Naive thymus-derived CD4-positive, alpha-beta T cell (primary cell): ENCODE measurements at regions not wholly inside any gene's neighbourhood (a gene's known extent, or its start where the extent isn't known, plus 50 kb on each side); places are given as distances from the start of the nearest gene placed in this dataset.
A peak's percentile ranks its signal among the peaks of the same experiment; 100 is the strongest.

ENCODE experiments used
- ATAC-seq: fragments of 150-1000 bp; cut with Tn5 transposase; 2 replicates; pipeline ENCODE4 v1.10.0; 2021; ENCODE audit warnings: mild to moderate bottlenecking, moderate library complexity
- CTCF ChIA-PET: fragments of 350-600 bp; sonication (Branson Sonifier 250); formaldehyde crosslinking; loops from one replicate; lab custom pipeline; 2021; ENCODE audit warnings: antibody characterized with exemption; lab: Charles Lee
- POLR2A ChIA-PET: fragments of 350-600 bp; sonication (Branson Sonifier 250); formaldehyde crosslinking; loops from one replicate; lab custom pipeline; 2021; ENCODE audit warnings: antibody characterized with exemption, inconsistent platforms; lab: Charles Lee
- DNase-seq, 9 donors: peaks; one replicate each; pipeline versions ENCODE4 v3.0.0 to v3.0.0-alpha.2; 2020 to 2022; ENCODE audit warnings: mixed read lengths in 1 of 9
- H3K27ac ChIP-seq: one replicate; pipeline ENCODE4 v1.7.0; 2013; ENCODE audit warnings: mild to moderate bottlenecking, low read depth, low read length, moderate library complexity
- H3K27me3 ChIP-seq, 2 donors: one replicate each; pipeline ENCODE4 v1.7.0; 2013; ENCODE audit warnings: low read length in 2 of 2, mild to moderate bottlenecking in 2 of 2, moderate library complexity in 2 of 2; ENCODE audit not compliant: control insufficient read depth in 2 of 2, insufficient read depth in 2 of 2
- H3K36me3 ChIP-seq, 3 experiments: 1 replicate in 2 of 3; 2 replicates in 1 of 3; pipeline ENCODE4 v1.7.0; 2013; ENCODE audit warnings: low read length in 3 of 3, mild to moderate bottlenecking in 3 of 3, moderate library complexity in 1 of 3; ENCODE audit not compliant: insufficient read depth in 3 of 3, control insufficient read depth in 2 of 3
- H3K4me1 ChIP-seq, 2 donors: one replicate each; pipeline ENCODE4 v1.7.0; 2013; ENCODE audit warnings: low read length in 2 of 2, mild to moderate bottlenecking in 2 of 2, moderate library complexity in 1 of 2; ENCODE audit not compliant: control insufficient read depth in 2 of 2, insufficient read depth in 2 of 2
- H3K4me3 ChIP-seq: 2 replicates; pipeline ENCODE4 v1.7.0; 2013; ENCODE audit warnings: mild to moderate bottlenecking, low read length
- H3K9me3 ChIP-seq, 3 experiments: 1 replicate in 2 of 3; 2 replicates in 1 of 3; pipeline ENCODE4 v1.7.0; 2013; ENCODE audit warnings: low read length in 3 of 3; ENCODE audit not compliant: control insufficient read depth in 2 of 3
- H3K27ac Mint-ChIP-seq, 9 donors: one replicate each; pipeline ENCODE4 v1.8.0; 2020 to 2022; ENCODE audit warnings: mixed read lengths in 9 of 9, mild to moderate bottlenecking in 8 of 9, moderate library complexity in 5 of 9, inconsistent platforms in 2 of 9
- H3K27me3 Mint-ChIP-seq, 5 donors: one replicate each; pipeline ENCODE4 v1.8.0; 2021 to 2022; ENCODE audit warnings: mixed read lengths in 5 of 5, mild to moderate bottlenecking in 1 of 5
- H3K36me3 Mint-ChIP-seq, 5 donors: one replicate each; pipeline ENCODE4 v1.8.0; 2020 to 2022; ENCODE audit warnings: mixed read lengths in 5 of 5, mild to moderate bottlenecking in 3 of 5, inconsistent platforms in 1 of 5
- H3K4me1 Mint-ChIP-seq, 7 donors: one replicate each; pipeline ENCODE4 v1.8.0; 2020 to 2022; ENCODE audit warnings: mixed read lengths in 7 of 7, mild to moderate bottlenecking in 3 of 7, inconsistent platforms in 1 of 7
- H3K4me3 Mint-ChIP-seq, 10 donors: one replicate each; pipeline ENCODE4 v1.8.0; 2020 to 2022; ENCODE audit warnings: mild to moderate bottlenecking in 10 of 10, mixed read lengths in 10 of 10, moderate library complexity in 6 of 10, inconsistent platforms in 2 of 10
- H3K9me3 Mint-ChIP-seq, 11 donors: one replicate each; pipeline ENCODE4 v1.8.0; 2020 to 2022; ENCODE audit warnings: mixed read lengths in 11 of 11, mild to moderate bottlenecking in 4 of 11, inconsistent platforms in 1 of 11, moderate library complexity in 1 of 11
- intact Hi-C, 2 donors: fragments of 100-400 bp; cut with micrococcal nuclease; formaldehyde crosslinking; loops; one replicate each; pipeline ENCODE4 v1.15.1; 2023

- intact Hi-C loops: loop anchor here in 1 of 2 donors (5.0 kb wide), 1 partner anchor 64 kb away; no protein-coding TSS in a partner anchor
- no peak for ATAC-seq
- peak overlapping the region in 1 of 9 donors; percentile 55 for H3K27ac Mint-ChIP-seq
These were observed 106.4 kb downstream of the BRD1 start for GRCh38 chr22:49721211-49721763.

GRCh38 chr22:49720279-49720959 is 107.3 kb downstream of the BRD1 start:
- no peaks in the 10 kb centered on the region for H3K9me3 ChIP-seq
- H3K27ac ChIP-seq: no peak overlapping the region
- H3K36me3 ChIP-seq: no peaks in the 10 kb centered on the region
- Mint-ChIP-seq H3K4me3 (no peak overlapping the region), H3K27me3 (peaks cover 0 to 10% (median 0%) of the 10 kb centered on the region in 5 donors), H3K4me1 (peaks cover 3 to 27% (median 17%) of the 10 kb centered on the region in 7 donors), H3K27ac (peak overlapping the region in 1 of 9 donors; percentile 22), H3K36me3 (no peaks in the 10 kb centered on the region), H3K9me3 (no peaks in the 10 kb centered on the region)
- DNase-seq (no peak), ATAC-seq (no peak)
- intact Hi-C loops: loop anchor here in 1 of 2 donors (5.0 kb wide), 1 partner anchor 63 kb away; no protein-coding TSS in a partner anchor
- H3K27me3 ChIP-seq: no peaks in the 10 kb centered on the region
- ChIA-PET POLR2A (no interaction called here), CTCF (interaction anchor here (0.5 kb wide), 1 partner anchor 161 kb away, joined by 3 read pairs; no protein-coding TSS in a partner anchor)
- H3K4me3 ChIP-seq: no peak overlapping the region
- H3K4me1 ChIP-seq: peaks cover 5 to 10% of the 10 kb centered on the region in 2 donors

More at GRCh38 chr22:49721211-49721763, 106.4 kb downstream of the BRD1 start:
- H3K4me3 ChIP-seq: no peak overlapping the region
- peaks cover 3 to 28% (median 17%) of the 10 kb centered on the region in 7 donors for H3K4me1 Mint-ChIP-seq
- no peaks in the 10 kb centered on the region for H3K9me3 ChIP-seq
- H3K27me3 Mint-ChIP-seq: peaks cover 0 to 14% (median 0%) of the 10 kb centered on the region in 5 donors
- no peaks in the 10 kb centered on the region for H3K36me3 Mint-ChIP-seq
- H3K4me1 ChIP-seq: peaks cover 5 to 10% of the 10 kb centered on the region in 2 donors
- H3K36me3 ChIP-seq: no peaks in the 10 kb centered on the region
- H3K27ac ChIP-seq: no peak overlapping the region
- ChIA-PET CTCF (no interaction called here), POLR2A (no interaction called here)
- no peak for DNase-seq
- H3K9me3 Mint-ChIP-seq: no peaks in the 10 kb centered on the region
- no peaks in the 10 kb centered on the region for H3K27me3 ChIP-seq
- peak overlapping the region in 1 of 10 donors; percentile 48 for H3K4me3 Mint-ChIP-seq

- H3K27ac Mint-ChIP-seq: peak overlapping the region in 1 of 9 donors; percentile 18
- intact Hi-C loops: no loop called here
- no peak for ATAC-seq
- Histone ChIP-seq H3K27ac (no peak overlapping the region), H3K4me3 (no peak overlapping the region), H3K9me3 (no peaks in the 10 kb centered on the region), H3K4me1 (no peaks in the 10 kb centered on the region), H3K27me3 (no peaks in the 10 kb centered on the region), H3K36me3 (no peaks in the 10 kb centered on the region)
- peaks cover 3 to 26% (median 16%) of the 10 kb centered on the region in 7 donors for H3K4me1 Mint-ChIP-seq
- POLR2A ChIA-PET: no interaction called here
- no peaks in the 10 kb centered on the region for H3K9me3 Mint-ChIP-seq
- CTCF ChIA-PET: no interaction called here
- H3K36me3 Mint-ChIP-seq: no peaks in the 10 kb centered on the region
- no peak for DNase-seq
- H3K27me3 Mint-ChIP-seq: peaks cover 0 to 9% (median 0%) of the 10 kb centered on the region in 5 donors
- H3K4me3 Mint-ChIP-seq: no peak overlapping the region
These were observed 108.6 kb downstream of the BRD1 start for GRCh38 chr22:49719046-49719445.

GRCh38 chr22:49718396-49718795 is 109.3 kb downstream of the BRD1 start:
- ChIA-PET CTCF (no interaction called here), POLR2A (no interaction called here)
- no peaks in the 10 kb centered on the region for H3K9me3 Mint-ChIP-seq

GRCh38 chr22:49717322-49717919 is 110.3 kb downstream of the BRD1 start:
- H3K36me3 Mint-ChIP-seq: no peaks in the 10 kb centered on the region
- Histone ChIP-seq H3K27me3 (no peaks in the 10 kb centered on the region), H3K9me3 (no peaks in the 10 kb centered on the region), H3K4me3 (no peak overlapping the region), H3K27ac (no peak overlapping the region), H3K36me3 (no peaks in the 10 kb centered on the region), H3K4me1 (no peaks in the 10 kb centered on the region)
- POLR2A ChIA-PET: no interaction called here
- H3K4me3 Mint-ChIP-seq: no peak overlapping the region
- H3K27ac Mint-ChIP-seq: no peak overlapping the region
- CTCF ChIA-PET: no interaction called here
- ATAC-seq (no peak), DNase-seq (no peak)
- peaks cover 0 to 9% (median 4%) of the 10 kb centered on the region in 5 donors for H3K27me3 Mint-ChIP-seq
- intact Hi-C loops: no loop called here
- H3K4me1 Mint-ChIP-seq: peaks cover 0 to 11% (median 6%) of the 10 kb centered on the region in 7 donors
- H3K9me3 Mint-ChIP-seq: no peaks in the 10 kb centered on the region

More at GRCh38 chr22:49718396-49718795, 109.3 kb downstream of the BRD1 start:
- no peak overlapping the region for H3K4me3 ChIP-seq
- no peaks in the 10 kb centered on the region for H3K36me3 ChIP-seq
- peak overlapping the region in 2 of 9 donors; percentile 36 to 44 for H3K27ac Mint-ChIP-seq
- H3K27me3 ChIP-seq: no peaks in the 10 kb centered on the region
- ATAC-seq (no peak), DNase-seq (no peak)
- H3K27me3 Mint-ChIP-seq: peaks cover 0 to 6% (median 2%) of the 10 kb centered on the region in 5 donors
- no peaks in the 10 kb centered on the region for H3K4me1 ChIP-seq
- H3K27ac ChIP-seq: no peak overlapping the region
- H3K4me1 Mint-ChIP-seq: peaks cover 0 to 19% (median 10%) of the 10 kb centered on the region in 7 donors
- H3K9me3 ChIP-seq: no peaks in the 10 kb centered on the region
- H3K4me3 Mint-ChIP-seq: no peak overlapping the region
- intact Hi-C loops: no loop called here
- H3K36me3 Mint-ChIP-seq: no peaks in the 10 kb centered on the region

- H3K9me3 ChIP-seq: no peaks in the 10 kb centered on the region
- Mint-ChIP-seq H3K27ac (no peak overlapping the region), H3K4me3 (no peak overlapping the region), H3K9me3 (peaks cover 0 to 3% (median 0%) of the 10 kb centered on the region in 11 donors), H3K27me3 (peaks cover 0 to 14% (median 3%) of the 10 kb centered on the region in 5 donors), H3K36me3 (peaks cover 0 to 3% (median 0%) of the 10 kb centered on the region in 5 donors), H3K4me1 (peaks cover 0 to 4% (median 0%) of the 10 kb centered on the region in 7 donors)
- no peaks in the 10 kb centered on the region for H3K4me1 ChIP-seq
- no peaks in the 10 kb centered on the region for H3K27me3 ChIP-seq
- no peaks in the 10 kb centered on the region for H3K36me3 ChIP-seq
- H3K27ac ChIP-seq: no peak overlapping the region
- no peak for DNase-seq
- intact Hi-C loops: no loop called here
- no peak overlapping the region for H3K4me3 ChIP-seq
- ATAC-seq: no peak
- CTCF ChIA-PET: no interaction called here
- POLR2A ChIA-PET: no interaction called here
These were observed 111.2 kb downstream of the BRD1 start for GRCh38 chr22:49716441-49716840.
